ENCODE measurements at regions not wholly inside any gene's neighbourhood (a gene's known extent, or its start where the extent isn't known, plus 50 kb on each side); places are given as distances from the start of the nearest gene placed in this dataset.

GRCh38 chr13:70275841-70276240 lies 167.6 kb upstream of the KLHL1 start:
- TF ChIP-seq CTCF (IDR thresholded peaks at IDR 0.05) (no peak), POLR2A (IDR thresholded peaks at IDR 0.05) (no peak), EP300 (IDR thresholded peaks at IDR 0.05) (no peak)

Measured in ovary (tissue), 3 donors.